Stimulated activated CD8-positive, alpha-beta memory T cell treated with anti-CD3 and anti-CD28 coated beads, Interleukin-15, amount 100 ng/mL, for 4 hours (primary cell): ENCODE measurements at regions not wholly inside any gene's neighbourhood (a gene's known extent, or its start where the extent isn't known, plus 50 kb on each side); places are given as distances from the start of the nearest gene placed in this dataset.

ENCODE experiments used
- DNase-seq, 2 donors: peaks; one replicate each; pipeline ENCODE4 v3.0.0-alpha.2; 2020; ENCODE audit warnings: low read depth in 2 of 2

DNA sequence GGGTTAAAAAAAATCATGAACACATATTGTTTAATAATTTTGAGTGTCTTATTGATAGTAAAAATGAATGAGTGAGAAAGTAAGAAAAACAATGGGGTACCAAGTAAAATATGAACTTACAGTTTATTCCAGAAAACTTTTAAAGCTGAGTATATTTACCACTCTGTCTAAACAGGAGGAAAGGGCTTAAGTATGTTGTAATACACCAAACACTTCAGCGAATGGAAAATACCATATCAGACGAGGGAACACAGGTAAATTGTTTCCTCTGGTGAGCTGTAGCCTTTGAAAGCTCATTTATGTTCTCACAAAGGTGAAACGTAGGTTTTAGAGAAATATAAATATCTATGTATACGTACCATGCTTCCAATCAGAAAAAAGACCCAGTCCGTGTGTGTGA, 1209.6 kb upstream of the ZEB2 start:
- no peak for DNase-seq

DNA sequence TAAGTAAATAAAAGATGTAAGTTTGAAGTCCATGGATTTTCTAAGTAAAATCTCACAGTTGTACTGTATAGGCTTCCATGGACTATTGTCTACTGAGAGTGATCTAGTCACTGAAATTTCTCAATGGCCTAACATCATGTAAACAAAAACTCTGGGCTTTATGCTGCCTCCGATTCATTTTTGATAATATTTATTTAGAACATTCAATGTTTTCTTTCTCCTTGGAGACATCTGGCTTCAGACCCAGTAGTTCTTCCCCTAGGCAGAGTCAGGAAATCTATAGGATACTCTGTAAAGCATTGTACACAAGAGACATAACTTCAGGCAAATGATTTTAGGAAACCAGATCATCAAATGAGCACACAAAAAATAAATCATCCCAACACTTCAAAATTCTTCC, 1208.6 kb upstream of the ZEB2 start:
- DNase-seq, result no peak

DNA sequence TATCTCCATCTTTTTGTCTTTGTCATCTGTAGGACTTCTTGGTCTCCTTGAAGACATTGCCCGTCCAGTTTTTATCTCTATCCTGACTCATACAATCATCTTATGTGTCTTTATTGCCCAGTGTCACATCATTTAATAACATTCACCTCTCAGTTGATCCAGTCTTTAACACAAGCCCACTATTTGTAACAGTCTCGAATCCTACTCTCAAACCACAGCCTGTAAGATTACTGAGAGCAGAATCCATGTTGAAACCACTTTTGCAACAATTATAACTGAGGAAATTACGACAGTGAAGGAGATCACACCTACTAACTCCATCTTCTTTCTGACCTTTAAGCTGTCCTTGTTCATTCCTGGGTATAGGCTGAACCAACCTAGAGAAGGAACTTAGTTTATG, 1206.0 kb upstream of the ZEB2 start:
- no peak for DNase-seq

DNA sequence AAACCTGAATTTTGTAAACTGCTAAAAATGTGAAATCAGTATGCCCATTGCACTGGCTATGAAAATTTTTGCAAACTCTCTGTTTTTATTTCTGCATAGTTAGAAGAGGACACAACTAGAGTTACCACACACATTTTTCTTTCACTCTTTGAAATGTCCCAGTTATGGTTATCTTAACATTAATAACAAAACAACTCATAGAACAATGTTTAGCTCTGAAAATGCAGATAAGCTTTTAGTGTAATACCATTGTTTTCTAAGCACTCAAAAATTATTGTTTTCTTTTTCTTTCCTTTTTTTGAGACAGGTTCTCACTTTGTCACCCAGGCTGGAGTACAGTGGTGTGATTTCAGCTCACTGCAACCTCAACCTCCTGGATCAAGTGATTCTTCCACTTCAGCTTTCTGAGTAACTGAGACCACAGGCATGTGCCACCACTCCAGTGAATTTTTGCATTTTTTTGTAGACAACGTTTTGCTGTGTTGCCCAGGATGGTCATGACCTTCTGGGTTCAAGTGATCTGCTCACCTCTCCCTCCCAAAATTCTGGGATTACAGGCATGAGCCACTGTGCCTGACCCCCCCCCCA, 1204.5 kb upstream of the ZEB2 start:
- no peak for DNase-seq

DNA sequence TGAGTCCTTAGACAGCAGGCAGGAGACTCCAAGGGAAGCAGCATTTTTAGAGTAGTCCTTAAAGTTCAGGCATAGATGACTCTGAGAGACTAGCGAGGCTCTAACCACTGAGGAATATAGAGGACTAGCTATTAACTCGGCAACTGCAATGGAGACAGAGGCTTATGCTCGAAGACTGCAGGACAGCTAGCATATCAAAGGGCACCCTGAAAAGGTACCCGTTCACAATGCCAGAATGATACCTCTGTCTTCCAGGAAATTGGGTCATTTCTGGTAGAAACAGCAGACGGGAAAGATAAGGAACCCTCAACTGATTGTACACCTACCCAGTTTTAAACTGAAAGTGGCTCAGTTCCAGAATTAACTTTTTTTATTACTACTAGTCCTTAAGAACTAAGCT, 1204.0 kb upstream of the ZEB2 start:
- no peak for DNase-seq

DNA sequence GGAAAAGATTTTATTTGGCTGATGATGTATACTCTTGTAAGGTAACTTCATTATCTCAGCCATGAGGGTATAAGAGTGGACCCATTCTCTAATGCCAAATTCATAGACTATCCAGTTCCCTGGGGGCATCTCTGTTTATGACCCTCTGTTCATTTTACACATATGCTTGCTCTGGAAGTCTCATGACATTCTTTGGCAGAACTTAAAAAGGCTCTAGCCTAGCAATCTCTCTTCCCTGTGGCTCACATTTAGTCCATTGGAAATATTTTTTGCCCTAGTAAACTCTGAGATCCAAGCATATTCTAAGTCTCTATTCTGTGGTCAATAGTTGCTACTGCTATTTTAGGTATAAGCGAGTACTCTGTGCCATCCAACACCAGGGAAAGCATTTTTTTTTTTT, 1201.8 kb upstream of the ZEB2 start:
- DNase-seq, result no peak

DNA sequence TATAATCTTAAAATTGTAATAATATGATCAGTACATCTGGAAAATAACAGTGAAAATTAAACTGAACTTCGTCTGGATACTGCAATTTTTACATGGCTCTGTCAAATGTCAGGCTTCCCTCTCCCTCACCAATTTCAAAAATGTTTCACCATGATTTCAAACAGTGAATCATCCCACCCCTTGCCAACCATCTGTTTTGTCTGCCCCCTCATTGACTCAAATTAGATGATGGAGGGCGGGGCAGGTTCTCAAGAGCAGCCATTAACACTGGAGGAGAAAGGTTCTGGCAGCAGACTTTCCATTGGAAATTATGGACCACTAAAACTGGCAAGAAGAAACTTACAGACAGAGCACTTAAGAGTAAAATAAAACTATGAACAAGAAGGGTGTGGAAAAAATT, 1195.7 kb upstream of the ZEB2 start:
- DNase-seq, result no peak

DNA sequence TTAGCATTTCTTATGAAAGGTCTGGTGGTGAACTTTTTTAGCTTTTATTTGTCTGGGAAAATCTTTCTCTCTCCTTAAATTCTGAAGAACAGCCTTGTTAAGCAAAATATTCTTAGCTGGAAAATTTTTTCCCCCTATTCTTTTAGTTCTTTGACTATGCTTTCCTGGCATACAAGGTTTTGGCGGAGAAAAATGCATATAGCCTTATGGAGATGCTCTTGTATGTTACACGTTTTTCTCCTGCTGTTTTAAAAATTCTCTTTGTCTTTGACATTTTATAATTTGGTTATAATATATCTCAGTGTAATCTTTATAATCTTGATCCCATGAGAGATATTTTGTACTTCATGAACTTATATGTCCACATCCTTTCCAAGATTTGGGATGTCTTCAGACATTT, 1190.4 kb upstream of the ZEB2 start:
- no peak for DNase-seq

DNA sequence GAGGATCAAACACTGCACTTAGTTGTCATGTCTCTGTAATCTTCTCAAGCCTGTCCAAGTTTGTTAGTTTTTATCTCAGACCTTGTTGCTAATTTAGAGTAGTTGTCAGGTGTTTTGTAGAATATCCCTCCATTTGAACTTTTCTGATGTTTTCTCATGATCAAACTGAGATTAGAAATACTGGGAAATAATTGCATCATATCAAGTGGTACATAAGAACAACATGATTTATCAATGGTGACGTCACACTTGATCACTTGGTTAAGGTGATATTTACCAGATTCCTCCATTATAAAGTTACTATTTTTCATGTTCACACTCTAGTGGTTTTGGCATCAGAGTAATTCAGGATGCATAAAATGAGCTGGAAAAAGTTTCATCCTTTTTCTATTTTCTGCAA, 1182.4 kb upstream of the ZEB2 start:
- no peak for DNase-seq

DNA sequence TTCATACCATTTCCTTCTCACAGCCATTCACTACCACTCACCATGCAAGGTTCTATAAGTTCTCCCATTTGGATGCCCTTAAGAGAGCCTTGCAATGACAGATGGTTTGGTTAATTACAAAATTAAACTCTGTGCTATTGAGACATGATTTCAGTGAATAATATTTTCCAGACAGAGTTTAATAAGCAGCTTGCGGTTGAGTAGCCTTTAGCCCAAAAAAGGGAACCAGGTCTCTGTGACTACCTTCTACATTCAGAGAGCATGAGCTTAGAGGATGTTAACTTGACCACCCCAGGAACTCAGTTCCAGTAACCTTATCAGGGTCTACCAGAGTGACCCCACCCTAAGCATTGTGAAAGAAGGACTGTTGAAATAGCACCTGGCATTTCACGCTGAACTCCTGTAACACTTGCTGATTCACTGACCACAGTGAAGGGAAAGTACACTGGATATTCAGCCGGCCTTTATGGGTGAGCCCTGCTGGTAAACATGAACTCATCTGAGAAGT, 1173.1 kb upstream of the ZEB2 start:
- no peak for DNase-seq

DNA sequence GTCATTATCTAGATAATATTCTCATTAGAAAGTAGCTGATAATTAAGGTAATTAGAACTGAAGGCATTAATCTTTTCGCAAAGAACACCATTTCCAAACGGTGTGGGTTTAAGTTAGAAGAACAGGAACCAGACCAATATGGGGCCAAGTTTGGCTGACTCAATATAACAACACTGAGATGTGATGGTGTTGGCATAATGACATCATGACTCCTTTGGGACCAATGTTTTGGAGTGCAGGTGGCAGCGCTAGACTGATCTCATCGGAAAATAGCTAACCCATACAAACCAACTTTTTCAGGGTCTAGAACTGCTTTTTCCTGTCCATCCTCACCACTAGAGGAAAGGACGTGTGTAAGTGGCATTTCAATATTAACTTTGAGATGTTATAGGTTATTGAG, 1171.7 kb upstream of the ZEB2 start:
- no peak for DNase-seq

DNA sequence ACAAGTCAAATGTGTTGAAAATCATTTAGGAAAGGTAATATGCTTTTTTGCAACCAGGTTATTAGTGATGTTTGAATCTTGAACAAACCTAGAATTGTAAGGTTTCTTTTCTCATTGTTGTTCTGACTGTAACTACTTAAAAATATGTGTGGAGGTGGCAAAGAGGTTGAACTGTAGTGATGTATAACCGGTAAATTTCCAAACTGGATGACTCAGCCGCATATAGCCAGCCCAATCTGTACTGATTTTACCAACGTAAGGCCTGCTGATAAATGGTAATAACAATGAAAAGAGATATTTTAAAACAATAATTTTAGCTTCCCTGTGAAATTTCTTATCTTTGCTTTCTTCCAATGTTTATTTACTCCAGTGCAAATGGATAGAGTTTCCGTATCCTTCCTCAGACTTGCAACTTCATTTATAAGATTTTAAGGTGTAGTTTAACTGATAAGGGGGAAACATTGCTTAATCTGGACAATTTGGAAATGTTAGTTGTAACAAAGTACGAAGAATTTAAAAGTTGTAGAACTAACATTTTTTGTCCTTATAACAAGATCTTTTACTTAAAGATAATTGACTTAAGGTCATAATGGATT, 1170.4 kb upstream of the ZEB2 start:
- no peak for DNase-seq

DNA sequence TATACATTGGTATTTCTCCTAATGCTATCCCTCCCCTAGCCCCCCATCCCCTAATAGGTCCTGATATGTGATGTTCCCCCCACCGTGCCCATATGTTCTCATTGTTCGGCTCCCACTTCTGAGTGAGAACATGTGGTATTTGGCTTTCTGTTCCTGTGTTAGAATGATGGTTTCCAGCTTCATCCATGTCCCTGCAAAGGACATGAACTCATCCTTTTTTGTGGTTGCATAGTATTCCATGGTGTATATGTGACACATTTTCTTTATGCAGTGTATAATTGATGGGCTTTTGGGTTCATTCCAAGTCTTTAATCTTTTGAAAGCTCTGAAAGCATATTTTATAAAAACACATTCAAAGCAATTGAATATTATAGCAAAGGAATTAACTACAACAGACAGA, 1169.4 kb upstream of the ZEB2 start:
- DNase-seq, result no peak

DNA sequence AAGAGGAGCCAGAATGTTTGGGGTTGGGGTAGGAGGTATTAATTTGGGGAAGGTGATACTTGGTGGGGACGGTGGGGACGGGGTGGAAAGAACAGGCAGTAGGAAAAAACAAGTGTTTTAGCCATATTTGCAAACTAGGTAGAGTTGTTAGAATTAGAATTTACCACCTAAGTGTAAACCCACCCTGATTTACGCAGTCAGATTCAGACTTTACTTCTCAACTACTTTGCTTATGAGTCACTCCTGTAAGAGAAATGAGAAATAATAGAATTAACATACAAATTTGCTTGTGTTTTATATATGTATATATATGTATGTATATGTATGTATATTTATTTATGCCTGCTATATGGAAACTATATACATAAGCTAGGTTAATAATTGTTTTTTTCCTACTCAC, 1168.2 kb upstream of the ZEB2 start:
- DNase-seq, result no peak

DNA sequence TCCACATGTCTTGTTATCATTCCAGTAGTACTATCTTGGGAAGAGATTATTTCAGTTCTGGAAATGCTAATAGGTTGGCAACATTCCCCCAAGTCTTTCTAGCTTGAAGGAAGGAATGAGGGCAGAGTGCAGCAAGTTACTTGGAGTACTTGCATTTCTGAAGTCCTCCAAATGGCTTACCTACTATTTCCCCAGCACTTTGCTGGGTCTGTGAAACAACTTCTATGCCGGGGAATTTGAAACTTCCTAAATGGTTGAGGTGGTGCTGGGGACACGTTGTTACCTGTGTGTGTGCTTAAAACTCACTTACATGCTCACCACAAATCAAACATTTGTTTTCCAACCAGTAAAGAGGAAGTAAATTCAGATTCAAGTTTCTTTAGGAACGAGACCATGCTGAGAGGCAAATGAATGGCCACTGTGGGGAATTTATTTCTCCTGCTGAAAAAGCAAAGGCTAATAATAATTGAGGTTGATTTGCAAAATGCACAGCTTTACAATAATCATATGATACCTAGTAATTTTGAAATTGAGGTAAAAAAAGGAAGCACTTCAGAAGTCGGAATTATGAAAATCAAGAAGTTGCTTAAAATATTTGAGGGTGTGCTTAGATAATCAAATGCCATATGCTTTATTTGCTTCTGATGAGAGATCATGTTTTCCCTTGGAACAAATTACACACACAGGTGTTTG, 1167.7 kb upstream of the ZEB2 start:
- DNase-seq, result no peak

DNA sequence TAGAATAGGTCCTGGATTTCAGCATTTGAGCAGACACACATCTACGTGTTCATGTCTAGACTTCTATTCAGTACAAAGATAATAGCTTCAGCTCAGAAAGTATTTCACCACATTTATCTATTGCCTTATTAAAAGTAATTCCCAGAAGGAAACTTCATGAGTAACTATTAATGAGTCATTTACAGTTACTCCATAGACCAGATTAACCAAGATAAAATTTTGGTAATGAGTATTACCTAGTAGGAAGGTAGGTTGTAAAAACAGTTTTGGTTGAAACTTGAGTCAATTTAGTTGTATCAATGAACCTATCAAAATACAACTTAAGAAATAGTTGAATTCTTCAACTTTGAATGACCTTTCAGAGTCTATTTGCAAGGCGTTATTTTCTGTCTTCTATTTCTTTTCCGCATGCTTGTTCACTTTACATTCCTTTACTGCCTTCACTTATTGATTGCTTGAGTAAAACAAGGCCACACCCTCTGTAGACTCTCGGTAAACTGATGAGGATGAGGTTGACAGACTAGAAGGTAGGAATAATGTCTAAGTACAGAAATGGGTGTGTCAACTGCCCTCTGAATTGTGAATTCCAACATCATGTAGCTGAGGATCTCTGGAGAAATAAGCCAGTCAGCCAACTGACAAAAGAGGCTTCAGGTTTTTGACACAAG, 1165.6 kb upstream of the ZEB2 start:
- DNase-seq, result no peak

DNA sequence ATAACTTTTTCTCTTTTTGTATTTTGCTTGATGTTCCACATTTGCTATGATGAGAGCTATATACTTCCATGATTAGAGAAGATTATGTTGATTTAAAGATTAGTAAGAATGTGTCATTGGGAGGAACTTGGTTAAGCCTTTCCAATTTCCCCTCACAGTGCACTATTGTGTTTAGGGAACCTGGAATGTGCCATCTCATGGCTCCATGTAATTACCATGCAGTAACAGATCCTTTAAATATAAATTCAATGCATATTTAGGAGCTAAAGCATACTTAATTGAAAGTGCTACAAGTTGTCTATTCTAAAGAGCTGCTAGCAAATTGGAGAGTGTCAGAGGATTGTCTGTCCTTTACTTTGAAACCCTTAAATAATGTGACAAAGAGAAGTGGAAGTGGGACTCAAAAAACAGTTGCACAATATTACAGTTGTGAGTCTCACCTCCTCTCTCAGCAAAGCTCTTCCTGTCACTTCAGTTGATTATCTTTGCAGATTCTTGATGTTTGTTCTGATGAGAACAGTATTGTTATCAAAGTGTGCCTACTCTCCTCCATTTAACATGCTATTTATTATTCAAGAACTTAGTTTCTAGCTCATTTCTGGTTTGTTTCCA, 1162.7 kb upstream of the ZEB2 start:
- no peak for DNase-seq

DNA sequence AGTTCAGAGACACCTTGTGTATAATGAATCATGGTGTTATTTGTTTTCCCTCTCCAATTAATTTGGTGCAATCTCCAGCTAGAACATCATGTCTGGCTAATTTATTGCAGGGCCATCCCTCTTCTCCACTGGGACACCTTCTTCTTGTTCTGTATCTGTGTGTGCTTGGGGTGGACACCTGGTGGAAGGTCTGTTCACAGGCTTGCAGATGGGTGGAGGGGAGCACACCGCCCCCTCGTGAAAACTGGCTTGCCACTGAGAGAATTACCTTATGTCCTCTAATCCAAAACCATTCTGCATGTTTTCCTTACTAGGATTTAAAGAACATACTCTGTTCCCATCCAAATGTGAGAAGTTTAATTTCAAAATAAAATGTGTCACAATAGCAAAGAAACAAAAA, 1160.4 kb upstream of the ZEB2 start:
- DNase-seq, result no peak

DNA sequence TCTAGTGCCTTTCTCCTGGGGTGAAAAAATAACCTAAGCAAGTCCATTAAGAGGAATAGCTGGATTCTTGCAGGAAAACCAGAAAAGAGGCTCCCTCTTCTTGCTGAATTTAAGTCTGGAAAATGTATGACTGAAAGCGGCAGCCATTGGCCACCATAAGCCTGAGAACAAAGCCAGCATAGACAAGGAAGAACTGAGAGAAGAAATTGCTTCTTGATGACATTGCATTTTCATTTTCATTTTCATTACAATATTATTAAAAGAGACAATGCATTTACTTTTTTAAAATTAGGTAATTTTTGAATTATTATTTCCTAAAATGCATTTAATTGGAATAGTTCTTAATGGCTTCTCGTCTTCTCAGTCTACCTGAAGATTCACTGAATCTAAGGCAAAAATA, 1157.5 kb upstream of the ZEB2 start:
- DNase-seq, result no peak

DNA sequence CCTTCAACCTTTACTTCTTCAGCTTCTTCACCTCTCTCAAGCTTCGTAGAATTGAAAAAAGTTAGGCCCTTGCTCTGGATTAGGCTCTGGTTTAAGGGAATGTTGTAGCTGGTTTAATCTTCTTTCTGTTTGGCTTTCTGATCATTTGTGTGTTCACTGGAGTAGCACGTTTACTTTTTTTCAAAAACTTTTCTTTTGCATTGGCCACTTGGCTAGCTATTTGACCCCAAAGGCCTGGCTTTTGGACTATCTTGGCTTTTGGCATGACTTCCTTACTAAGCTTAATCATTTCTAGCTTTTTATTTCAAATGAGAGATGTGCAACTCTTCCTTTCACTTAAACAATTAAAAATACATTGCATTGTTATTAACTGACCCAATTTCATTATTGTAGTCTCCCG, 1154.8 kb upstream of the ZEB2 start:
- no peak for DNase-seq

DNA sequence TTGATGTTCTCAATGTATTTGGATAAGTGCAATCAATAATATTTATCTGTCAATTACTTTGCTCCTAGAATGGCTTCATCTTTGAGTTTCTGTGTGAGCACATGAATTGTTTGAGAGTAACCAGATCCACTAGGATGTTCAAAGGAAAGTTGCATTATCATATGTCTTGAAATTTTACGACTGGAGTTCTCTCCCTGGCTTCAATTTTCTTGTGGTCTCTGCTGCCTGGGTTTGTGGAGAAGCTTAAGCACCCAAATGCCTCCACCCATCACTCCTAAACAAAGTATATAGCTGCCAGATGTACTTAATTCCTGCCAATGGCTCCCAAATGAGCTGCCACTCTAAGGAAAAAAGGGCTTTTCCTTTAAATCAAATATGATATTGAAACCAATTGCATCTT, 1149.4 kb upstream of the ZEB2 start:
- DNase-seq, result no peak

DNA sequence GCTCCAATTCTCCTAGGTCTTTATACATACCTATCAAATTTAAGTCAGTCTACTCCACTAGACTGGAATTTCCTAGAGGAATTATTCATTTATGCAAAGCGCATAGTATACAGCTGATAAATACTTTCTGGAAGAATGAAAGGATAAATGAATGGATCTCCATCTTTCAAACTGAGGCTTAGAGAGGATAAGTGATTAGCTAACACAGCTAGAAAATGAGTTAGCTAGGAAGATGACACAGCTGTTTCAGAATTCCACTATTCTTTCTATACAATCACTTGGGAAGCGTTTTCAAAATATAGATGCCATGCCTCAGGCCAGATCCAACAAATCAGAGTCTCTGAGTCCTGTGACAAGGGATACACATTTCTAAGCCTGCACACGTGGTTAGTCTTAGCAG, 1146.6 kb upstream of the ZEB2 start:
- DNase-seq, result no peak

DNA sequence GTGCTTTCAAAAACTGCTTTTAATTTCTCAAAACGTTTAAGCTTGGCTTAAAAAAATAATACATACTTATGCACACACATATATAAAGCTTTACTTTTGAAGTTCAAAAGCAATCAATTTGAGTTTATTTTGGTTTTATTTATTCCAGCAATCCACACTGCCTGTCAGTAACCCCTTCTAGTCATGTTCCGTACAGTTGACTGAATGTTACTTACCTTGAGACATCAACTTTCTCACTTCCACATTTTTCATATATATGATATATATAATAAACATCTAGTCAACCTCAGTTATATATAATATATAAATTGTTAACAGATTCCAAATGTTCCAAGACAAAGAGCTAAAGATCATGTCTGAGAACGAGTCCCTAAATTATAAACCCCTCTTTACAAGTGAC, 1137.3 kb upstream of the ZEB2 start:
- no peak for DNase-seq
